HG03139 (cell line): ENCODE measurements at regions not wholly inside any gene's neighbourhood (a gene's known extent, or its start where the extent isn't known, plus 50 kb on each side); places are given as distances from the start of the nearest gene placed in this dataset.
"Not testable (repeated sequence)": the region's sequence is repeated elsewhere in the genome, so short reads cannot be mapped to it uniquely, and the experiment has no call there.

ENCODE experiments used
- ATAC-seq: cut with Tn5 transposase; IDR thresholded peaks from one replicate; pipeline ENCODE4 v1.9.1; 2021; ENCODE audit not compliant: unreplicated experiment

DNA sequence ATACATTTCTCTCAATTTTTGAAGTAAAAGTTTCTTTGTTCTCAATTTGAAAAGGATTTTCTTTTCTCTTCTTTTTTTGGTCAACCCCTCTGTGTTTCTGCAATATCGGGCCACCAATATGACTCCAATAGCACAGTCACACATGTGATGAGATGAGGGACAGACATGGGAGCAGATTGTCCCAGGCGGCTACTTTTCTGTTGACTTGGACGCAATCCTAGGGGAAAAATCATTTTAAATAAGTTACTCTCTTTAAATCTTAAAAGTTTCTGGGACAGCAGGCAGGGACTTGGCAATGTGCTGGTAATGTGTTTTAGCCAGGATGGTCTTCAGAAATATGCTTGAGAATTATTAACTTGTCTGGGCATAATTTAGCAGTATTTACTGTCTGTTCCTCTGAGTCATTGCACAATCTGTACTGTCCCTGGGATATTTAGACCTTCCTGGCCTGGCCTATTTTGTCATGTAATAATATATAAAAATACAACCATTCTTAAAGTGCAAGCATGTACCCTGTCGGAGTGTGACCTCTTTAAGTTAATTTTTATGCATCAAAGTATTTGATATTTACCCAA, 388.5 kb upstream of the FANCL start:
- ATAC-seq: no peak

DNA sequence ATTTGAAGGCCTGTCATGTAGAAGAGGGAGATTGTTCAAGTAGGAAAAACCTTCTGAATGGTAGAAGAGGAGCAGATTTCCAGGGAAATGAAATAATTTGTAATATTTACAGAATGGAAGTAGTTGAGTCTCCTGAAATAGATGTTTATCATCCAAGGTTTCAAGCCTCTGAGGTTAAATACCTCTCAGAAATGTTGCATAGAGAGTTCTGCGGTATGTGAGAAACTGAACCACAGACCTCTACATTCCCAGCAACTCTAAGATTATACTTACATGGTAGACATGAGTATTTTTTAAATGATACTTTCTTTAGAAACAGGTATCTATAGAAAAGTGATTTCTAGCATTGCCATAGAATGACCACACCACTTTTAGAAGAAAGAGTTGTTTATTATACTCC, 379.8 kb upstream of the FANCL start:
- ATAC-seq: no peak

DNA sequence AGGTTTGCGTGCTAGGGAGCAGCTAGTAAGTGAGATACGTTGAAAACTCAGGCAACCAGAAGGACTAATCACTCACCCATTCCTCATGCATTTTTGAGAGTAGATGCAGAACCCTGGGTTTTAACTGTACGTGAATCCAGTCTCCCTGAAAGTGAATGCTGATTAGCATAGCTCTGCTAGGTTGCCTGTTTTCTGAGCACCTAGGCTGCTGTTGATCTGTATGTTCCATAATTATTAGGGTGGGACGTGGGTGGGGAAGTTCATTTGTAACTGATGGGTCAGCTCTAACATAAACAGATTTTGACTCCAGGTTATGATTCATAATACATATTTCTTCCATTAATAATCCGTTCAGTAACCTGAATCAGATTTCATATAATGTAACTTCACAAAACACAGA, 379.0 kb upstream of the FANCL start:
- no peak for ATAC-seq

DNA sequence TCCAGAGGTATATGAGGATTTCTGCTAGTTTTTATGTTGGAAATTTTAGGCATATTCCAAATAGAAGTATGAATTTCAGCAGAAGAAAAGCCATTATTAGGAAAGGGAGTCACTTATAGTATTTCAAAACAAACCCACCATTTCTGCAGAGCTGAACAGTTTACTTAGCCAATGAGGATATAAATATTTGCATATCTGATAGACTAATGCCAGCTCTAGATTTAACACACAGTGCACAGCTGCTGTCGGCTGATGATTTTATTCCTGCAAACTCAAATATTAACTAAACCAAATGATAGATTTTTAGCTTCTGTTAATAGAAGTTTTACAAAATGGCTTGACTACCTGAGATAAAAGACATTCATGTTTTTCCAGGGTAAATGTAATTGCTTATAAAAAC, 375.8 kb upstream of the FANCL start:
- ATAC-seq: no peak

DNA sequence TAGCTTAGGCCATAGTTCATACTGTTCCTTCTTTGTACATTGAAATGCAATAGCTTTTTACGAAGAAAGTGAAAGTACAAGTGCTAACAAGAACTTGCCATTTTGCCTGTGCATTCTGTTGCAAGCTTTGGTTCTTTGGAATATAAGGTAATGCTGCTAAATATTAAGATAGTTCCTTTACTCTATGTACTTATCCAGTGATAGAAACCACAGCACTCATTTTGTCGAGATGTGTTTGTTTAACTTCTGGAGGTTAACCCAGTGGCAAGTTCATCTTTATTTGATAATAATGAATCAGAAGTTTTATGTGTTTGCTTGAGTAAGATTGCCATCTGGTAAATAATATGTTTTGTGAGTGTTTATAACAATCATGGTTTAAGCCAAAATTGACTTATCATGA, 373.1 kb upstream of the FANCL start:
- ATAC-seq: no peak

DNA sequence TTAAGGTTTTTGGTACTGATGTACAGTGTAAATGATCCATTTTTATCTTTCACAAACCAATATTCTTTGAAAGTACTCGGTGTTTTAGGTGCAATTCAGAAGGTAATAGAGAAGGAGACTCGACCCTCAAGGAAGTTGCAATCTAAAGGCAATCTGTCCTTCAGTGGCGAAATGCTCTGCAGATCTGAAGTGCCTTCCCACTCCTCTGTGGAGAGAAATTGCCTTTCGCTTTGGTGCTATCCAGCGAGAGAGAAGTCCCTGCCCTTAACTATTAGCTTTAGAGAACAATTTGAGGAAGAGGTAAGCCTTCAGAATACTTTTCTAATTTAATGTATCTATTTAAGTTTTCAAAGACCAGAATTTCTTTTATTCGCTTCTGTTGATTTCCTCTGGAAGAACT, 371.8 kb upstream of the FANCL start:
- no peak for ATAC-seq

DNA sequence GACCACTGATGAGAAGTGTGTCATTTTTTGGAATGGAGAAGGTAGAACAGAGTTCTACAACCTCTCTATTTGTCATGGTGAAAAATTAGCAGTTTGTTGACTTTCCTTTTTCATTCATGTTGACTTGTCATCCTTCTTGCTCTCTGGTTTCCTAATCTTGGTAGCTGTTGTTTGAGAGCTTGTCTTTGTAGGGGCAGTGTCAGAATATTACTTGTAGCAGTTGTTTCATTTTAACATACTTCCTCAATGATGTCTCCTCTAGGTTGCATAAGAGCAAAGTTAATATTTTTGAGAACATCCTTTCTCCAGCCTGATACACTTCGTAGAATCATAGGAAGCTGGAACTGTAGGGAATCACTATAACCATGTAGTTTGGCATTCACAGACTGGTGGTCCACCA, 368.2 kb upstream of the FANCL start:
- no peak for ATAC-seq

DNA sequence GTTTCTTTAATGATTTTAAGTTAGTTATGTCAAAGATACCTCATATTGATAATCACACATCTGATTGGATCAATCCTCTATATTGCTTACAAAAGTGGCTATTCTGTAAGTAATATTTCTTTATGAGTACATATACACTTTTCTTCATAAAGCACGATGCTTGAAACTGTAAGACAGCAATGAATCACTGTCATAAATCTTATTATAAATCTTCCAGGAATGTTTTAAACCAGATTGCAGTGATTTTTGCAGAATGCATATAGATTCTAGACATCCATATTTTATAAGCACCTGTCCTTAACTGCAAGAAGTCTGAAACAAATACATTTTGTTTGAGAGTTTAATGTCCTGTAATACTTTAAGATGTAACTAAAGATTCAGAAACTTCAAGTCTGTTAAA, 367.0 kb upstream of the FANCL start:
- ATAC-seq: no peak

DNA sequence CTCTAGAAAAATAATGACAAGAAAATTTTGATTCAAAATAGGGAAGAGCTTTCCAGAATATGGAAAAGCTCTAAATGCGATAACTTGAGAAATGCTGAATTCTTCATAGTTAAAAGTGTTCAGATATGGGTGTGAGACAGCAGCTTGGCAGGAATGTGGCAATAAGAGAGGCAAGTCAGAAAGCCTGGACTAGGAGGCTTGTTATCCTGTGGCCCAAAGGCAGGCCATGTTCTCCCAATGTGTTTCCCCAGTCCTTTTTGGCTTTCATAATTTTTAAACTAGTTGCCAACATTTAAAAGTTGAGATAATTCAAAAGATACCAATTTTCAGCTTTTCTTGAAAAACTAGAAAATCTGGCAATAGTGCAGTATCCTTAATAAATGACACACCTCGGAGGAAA, 366.3 kb upstream of the FANCL start:
- ATAC-seq: no peak

DNA sequence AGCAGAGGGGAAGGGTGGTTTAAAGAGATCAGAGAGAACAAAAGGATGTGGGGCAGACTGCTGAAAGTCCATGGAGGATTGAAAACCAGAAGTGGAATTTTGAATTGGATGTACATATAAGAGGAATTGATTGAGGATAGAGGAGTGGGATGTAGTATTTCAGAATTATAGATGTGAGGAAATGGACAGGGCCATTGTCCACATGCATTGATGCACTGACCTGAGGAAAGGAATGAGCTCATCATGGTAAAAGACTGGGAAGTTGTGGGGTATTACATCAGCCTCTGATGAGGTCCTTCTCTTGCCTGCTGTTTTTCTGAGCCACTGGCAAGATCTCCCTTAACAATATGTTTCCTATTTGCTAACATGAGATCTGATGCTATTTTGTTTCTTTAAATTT, 365.7 kb upstream of the FANCL start:
- no peak for ATAC-seq

DNA sequence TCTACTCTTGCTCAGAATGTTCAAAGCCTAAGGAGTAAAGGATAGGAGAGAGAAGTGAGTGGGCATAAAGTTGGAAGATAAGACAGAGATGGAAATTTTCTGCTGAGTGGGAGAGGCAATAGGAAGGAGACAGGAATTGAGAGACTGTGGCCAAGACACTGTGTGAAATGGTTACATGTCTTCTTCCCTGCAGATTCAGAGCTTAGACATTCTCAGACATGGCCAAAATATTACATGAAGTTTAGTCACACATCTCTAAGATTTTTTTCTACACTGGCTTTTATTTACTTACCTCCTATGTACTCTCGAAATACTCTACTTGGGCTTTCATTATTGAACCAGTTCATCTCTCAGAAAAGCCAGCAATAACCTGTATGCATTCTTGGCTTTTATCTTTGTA, 363.0 kb upstream of the FANCL start:
- no peak for ATAC-seq

DNA sequence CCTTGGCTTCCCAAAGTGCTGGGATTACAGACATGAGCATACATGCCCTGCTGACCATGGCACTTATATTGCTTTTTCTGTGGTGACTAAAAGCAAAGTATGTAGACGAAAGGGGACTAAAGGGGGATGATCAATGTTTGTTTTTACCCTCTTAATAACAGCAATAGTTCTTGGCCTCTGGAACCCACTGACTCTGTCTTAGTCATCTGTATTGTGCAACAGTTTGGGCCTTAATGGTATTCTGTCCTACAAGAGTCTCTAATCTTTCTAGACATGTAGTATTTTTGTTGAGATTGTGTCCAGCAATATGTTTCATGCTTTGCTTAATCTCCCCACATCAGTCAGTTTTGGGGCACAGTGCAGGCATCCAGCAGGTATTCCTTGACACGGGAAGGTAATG, 359.9 kb upstream of the FANCL start:
- no peak for ATAC-seq

DNA sequence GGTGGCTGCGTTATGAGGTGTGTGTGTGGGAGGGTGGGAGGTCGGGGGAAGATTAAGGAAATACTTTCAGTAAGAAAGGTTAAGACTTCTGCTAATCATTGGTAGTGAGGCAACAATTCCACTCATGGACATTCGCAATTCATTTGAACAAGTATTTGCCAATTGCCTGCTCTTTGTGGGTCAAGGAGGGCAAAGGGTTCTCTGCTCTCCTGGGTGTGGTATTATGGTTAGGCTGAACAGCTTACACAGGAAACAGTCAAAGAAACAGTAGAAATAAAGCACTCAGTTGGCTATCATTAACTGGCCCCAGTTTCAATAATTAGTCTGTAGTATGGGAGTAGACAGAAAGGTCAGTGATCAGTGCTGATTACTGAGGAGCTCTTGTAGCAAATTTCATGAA, 357.0 kb upstream of the FANCL start:
- no peak for ATAC-seq

DNA sequence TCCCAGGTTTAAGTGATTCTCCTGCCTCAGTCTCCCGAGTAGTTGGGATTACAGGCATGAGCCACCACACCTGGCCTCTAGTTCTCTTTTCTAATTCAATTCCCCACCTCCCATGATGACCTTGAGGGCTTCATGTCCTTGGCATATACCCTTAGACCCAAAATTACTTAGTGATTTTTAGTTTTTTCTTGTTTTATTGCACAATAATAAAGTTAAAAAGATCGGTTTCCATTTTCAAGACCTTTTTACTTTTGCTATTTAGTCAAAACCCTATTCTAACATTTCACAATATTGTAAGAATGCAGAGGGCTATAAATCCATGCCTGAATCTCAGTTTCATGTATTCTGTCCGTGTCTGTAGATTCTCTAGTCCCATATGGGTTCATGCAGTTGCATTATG, 354.6 kb upstream of the FANCL start:
- no peak for ATAC-seq

DNA sequence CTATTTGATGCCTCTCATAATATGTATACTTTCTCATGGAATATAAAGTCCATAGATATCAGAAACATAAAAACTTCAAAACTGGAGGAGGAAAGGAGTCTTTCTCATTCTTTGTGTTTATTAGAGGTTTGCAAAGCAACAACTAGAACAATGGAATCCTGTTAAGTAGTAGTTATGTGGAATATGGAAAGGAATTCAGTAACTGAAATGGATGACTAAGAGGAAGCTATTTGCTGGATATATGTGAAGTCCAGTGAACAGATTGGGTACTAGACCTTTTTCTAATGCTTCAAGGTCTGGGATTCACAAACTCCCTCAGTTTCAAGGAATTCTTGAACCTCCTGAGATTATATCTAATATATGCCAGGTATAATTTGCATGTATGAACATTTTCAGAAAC, 353.6 kb upstream of the FANCL start:
- no peak for ATAC-seq

DNA sequence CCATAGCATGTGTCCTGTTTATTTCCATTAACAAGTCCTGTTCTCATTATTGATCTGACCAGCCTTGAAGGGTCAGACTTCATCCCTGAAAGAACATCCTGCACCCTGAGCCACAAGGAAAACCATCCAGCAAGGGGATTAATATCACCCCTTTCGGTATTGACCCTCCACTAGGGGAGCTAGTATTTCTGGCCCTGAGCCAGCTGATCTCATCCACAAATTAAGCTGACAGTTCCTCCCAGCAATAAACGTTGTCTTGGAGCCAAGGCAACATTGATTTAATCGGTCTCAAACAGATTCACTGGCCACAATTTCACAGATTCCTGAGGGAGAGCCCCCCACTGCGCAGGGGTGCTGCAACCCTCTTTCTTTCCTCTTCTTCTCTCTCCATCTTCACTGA, 353.1 kb upstream of the FANCL start:
- ATAC-seq: no peak

DNA sequence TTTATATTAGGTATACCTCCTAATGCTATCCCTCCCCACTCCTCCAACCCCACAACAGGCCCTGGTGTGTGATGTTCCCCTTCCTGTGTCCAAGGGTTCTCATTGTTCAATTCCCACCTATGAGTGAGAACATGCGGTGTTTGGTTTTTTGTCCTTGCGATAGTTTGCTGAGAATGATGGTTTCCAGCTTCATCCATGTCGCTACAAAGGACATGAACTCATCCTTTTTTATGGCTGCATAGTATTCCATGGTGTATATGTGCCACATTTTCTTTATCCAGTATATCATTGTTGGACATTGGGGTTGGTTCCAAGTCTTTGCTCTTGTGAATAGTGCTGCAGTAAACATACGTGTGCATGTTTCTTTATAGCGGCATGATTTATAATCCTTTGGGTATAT, 345.1 kb upstream of the FANCL start:
- not testable (repeated sequence) for ATAC-seq

DNA sequence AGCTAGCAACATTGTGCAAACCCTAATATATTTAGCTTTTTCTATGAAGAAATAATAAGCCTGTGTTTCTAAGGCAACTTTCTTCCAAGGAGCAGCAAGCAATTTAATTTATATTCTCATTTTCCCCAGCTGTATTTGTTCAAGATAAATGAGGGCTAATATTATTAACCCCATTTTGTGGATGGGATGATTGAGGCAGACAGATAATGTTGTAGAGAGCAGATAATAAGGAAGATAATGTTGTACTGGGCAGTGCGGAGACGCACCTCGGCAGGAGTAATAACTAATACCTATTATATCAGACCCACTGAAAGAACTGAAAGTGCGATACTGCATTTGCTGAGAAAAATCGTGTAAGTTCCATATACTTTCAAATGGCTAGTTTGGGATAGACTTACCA, 344.1 kb upstream of the FANCL start:
- ATAC-seq: no peak

DNA sequence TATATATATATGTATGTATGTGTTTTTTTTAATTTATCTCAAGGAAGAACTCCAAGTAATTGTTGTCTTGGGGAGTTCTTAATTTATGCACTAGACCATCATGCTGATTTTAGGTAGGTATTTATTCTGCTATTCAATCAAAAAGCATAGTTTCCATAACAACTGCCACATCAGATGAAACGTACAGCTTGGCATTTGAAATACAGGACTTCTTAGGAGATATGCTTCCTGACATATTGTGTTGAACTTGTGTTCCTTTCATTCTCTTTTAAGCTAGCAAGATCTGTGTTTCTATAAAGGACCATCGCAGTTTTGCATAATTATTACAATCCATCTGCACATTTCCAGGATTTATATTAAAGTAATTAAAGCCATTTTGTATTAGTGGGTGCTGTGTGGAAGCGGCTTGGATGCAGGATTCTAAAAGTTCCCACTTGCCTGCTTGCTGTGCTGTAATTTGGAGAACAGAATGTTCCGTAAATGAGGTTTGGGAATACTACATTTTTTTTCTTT, 343.5 kb upstream of the FANCL start:
- ATAC-seq: no peak

DNA sequence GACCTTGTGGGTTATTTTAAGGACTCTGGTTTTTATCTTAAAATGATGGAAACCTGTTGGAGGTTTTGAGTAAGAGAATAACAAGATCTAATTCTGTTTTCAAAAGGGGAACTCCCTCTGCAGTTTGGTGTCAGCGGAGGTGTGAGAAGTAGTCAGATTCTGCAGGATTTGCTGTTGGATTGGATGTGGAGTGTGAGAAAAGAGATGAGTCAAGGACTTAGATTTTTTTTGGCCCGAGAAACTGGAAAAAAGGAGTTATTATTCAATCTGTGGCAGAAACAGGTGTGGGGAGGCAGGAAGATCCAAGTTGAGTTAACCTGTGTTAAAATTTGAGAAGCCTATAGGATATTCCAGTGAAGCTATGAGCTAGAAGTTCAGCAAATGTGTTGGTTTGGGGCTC, 337.2 kb upstream of the FANCL start:
- ATAC-seq: no peak

DNA sequence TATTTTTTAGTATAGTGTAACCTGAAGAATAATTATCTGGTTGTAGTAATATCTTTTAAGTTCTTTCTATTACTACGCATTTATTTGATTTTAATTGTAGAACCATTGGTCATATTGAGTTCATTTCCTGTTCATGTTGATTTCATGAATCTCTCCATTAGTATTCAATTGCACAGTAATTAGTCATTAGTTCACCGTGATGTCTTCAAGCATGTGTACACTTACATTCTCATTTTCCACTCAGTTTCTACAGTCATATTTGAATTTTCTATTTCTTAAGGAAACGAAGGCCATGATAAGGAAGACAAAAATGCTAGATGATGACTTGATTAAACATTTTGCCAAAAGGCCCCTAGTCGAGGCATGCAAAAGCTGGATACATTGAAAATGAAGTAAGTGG, 333.7 kb upstream of the FANCL start:
- ATAC-seq: no peak

DNA sequence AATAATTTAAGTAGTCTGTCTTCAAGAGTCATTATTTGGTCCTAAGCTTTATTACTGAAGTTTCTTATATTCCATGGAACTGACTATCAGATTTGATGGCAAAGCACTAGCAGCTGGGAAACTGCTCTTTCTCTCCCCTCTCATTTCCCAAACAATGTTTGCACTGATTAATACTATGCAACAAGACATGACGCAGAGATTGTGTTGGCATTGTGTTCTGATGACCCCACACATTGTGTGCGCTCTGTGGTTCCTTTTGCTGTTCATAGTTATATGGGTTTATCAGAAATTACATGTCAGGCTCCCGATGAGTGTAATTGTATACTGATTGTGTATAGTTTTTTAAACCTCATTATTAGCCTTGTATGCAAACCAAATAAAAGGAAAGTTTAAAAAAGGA, 331.6 kb upstream of the FANCL start:
- ATAC-seq: no peak

DNA sequence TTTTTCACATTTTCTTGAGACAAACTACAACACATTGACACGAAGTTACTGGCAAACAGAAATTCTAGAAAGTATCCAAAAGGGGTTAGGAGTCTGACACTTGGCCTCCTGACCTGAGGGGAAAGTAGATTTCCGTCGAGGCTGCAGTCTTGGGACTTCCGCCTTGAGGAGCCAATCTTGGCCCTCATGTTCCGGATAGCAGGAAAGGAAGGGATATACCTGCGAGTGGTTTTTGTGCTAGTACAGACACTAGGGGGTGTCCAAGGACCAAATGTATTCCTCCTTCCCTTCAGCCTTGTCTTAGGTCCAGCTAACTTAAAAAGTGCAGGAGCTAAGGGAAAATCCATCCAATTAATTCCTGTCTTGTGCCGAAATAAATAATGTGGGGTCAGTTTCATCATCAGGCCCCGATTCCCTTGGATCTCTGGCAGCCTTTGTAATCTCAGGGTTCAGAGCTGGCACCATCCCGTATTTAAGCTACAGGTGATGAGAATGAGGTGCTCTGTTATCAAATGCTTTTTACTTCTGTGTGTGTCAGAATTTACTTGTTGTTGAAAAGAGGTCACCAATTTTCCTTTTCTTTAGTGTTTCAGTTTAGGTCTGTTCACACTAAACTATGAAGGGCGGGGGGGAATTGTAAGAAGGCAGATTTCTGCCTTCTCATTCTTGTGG, 330.2 kb upstream of the FANCL start:
- peak; percentile 90 for ATAC-seq
